Muscle of leg (tissue), 3 donors: ENCODE measurements at regions not wholly inside any gene's neighbourhood (a gene's known extent, or its start where the extent isn't known, plus 50 kb on each side); places are given as distances from the start of the nearest gene placed in this dataset.
"Not testable (repeated sequence)": the region's sequence is repeated elsewhere in the genome, so short reads cannot be mapped to it uniquely, and the experiment has no call there.

Experiments used
- DNase-seq: peaks from one replicate; pipeline ENCODE4 v3.0.0; 2013
- H3K27ac ChIP-seq: one replicate; pipeline ENCODE4 v1.5.1; 2013; ENCODE audit warnings: mild to moderate bottlenecking, low read length, control low read depth
- H3K27me3 ChIP-seq: one replicate; pipeline ENCODE4 v1.6.1; 2013; ENCODE audit warnings: low read length; ENCODE audit not compliant: control insufficient read depth, insufficient read depth
- H3K36me3 ChIP-seq: one replicate; pipeline ENCODE4 v1.6.1; 2013; ENCODE audit warnings: low read length; ENCODE audit not compliant: control insufficient read depth, insufficient read depth
- H3K4me1 ChIP-seq: one replicate; pipeline ENCODE4 v1.6.1; 2013; ENCODE audit warnings: low read length; ENCODE audit not compliant: control insufficient read depth, insufficient read depth
- H3K4me3 ChIP-seq: one replicate; pipeline ENCODE4 v1.5.1; 2013; ENCODE audit warnings: low read length, control low read depth
- H3K9me3 ChIP-seq: replicated peaks from 2 replicates; pipeline ENCODE4 v1.6.1; 2013; ENCODE audit warnings: low read depth, low read length; ENCODE audit not compliant: control insufficient read depth
- WGBS: methylation state at CpG from one replicate; pipeline ENCODE4 v1.1.5; 2013; ENCODE audit warnings: missing lambda C conversion rate; ENCODE audit not compliant: insufficient coverage; 5-methylcytosine and 5-hydroxymethylcytosine counted together

- H3K27ac ChIP-seq: no peak overlapping the region
- peak; percentile 16 for DNase-seq
- 39% methylated on average over 3 of the region's 4 CpGs for WGBS
- no peak overlapping the region for H3K4me3 ChIP-seq
- H3K4me1 ChIP-seq: no peaks in the 10 kb centered on the region
- no peaks in the 10 kb centered on the region for H3K9me3 ChIP-seq
- H3K36me3 ChIP-seq: no peaks in the 10 kb centered on the region
- no peaks in the 10 kb centered on the region for H3K27me3 ChIP-seq
Observed at GRCh38 chr5:28397502-28397941, 1359.1 kb upstream of the CDH9 start.

- no peak overlapping the region for H3K27ac ChIP-seq
- WGBS: no CpG with 5 or more reads among the region's 1 CpG
- H3K4me1 ChIP-seq: no peaks in the 10 kb centered on the region
- no peak overlapping the region for H3K4me3 ChIP-seq
- no peaks in the 10 kb centered on the region for H3K9me3 ChIP-seq
- no peak for DNase-seq
- H3K27me3 ChIP-seq: no peaks in the 10 kb centered on the region
- H3K36me3 ChIP-seq: no peaks in the 10 kb centered on the region
Observed at GRCh38 chr5:28391277-28391676, 1352.9 kb upstream of the CDH9 start.

GRCh38 chr5:28390341-28390740, 1352.0 kb upstream of the CDH9 start:
- Histone ChIP-seq H3K27ac (no peak overlapping the region), H3K36me3 (no peaks in the 10 kb centered on the region), H3K27me3 (no peaks in the 10 kb centered on the region), H3K9me3 (no peaks in the 10 kb centered on the region), H3K4me1 (no peaks in the 10 kb centered on the region), H3K4me3 (no peak overlapping the region)
- no peak for DNase-seq
- no CpG with 5 or more reads among the region's 1 CpG for WGBS

- not testable (repeated sequence) for H3K9me3 ChIP-seq, DNase-seq, H3K27ac ChIP-seq, H3K4me1 ChIP-seq, H3K27me3 ChIP-seq, H3K4me3 ChIP-seq, H3K36me3 ChIP-seq
- WGBS: 100% methylated on average over 1 of the region's 3 CpGs
Observed at GRCh38 chr5:28389727-28390126, 1351.3 kb upstream of the CDH9 start.

- Histone ChIP-seq H3K4me3 (no peak overlapping the region), H3K27me3 (no peaks in the 10 kb centered on the region), H3K9me3 (no peaks in the 10 kb centered on the region), H3K27ac (no peak overlapping the region), H3K36me3 (no peaks in the 10 kb centered on the region), H3K4me1 (no peaks in the 10 kb centered on the region)
- no CpG with 5 or more reads among the region's 2 CpGs for WGBS
- no peak for DNase-seq
Observed at GRCh38 chr5:28388428-28388827, 1350.0 kb upstream of the CDH9 start.

- no CpG with 5 or more reads among the region's 2 CpGs for WGBS
- no peak overlapping the region for H3K4me3 ChIP-seq
- no peaks in the 10 kb centered on the region for H3K36me3 ChIP-seq
- H3K4me1 ChIP-seq: no peaks in the 10 kb centered on the region
- no peak overlapping the region for H3K27ac ChIP-seq
- no peaks in the 10 kb centered on the region for H3K9me3 ChIP-seq
- H3K27me3 ChIP-seq: no peaks in the 10 kb centered on the region
- DNase-seq: no peak
Observed at GRCh38 chr5:28386712-28387111, 1348.3 kb upstream of the CDH9 start.

GRCh38 chr5:28380167-28380566, 1341.8 kb upstream of the CDH9 start:
- no peaks in the 10 kb centered on the region for H3K27me3 ChIP-seq
- no peak overlapping the region for H3K27ac ChIP-seq
- no peaks in the 10 kb centered on the region for H3K4me1 ChIP-seq
- H3K4me3 ChIP-seq: no peak overlapping the region
- WGBS: 100% methylated on average over 1 of the region's 2 CpGs
- peaks cover 3% of the 10 kb centered on the region for H3K9me3 ChIP-seq
- no peaks in the 10 kb centered on the region for H3K36me3 ChIP-seq
- no peak for DNase-seq

GRCh38 chr5:28374492-28374967, 1336.1 kb upstream of the CDH9 start:
- 44% methylated on average over 1 of the region's 3 CpGs for WGBS
- DNase-seq: no peak
- Histone ChIP-seq H3K27ac (no peak overlapping the region), H3K27me3 (no peaks in the 10 kb centered on the region), H3K4me3 (no peak overlapping the region), H3K36me3 (no peaks in the 10 kb centered on the region), H3K4me1 (no peaks in the 10 kb centered on the region), H3K9me3 (peaks cover 5% of the 10 kb centered on the region)

GRCh38 chr5:28370896-28371295, 1332.5 kb upstream of the CDH9 start:
- Histone ChIP-seq H3K9me3 (peaks cover 7% of the 10 kb centered on the region), H3K27ac (no peak overlapping the region), H3K27me3 (no peaks in the 10 kb centered on the region), H3K4me1 (no peaks in the 10 kb centered on the region), H3K4me3 (no peak overlapping the region), H3K36me3 (no peaks in the 10 kb centered on the region)
- DNase-seq: no peak
- WGBS: no CpG with 5 or more reads among the region's 3 CpGs

- H3K4me3 ChIP-seq: no peak overlapping the region
- H3K4me1 ChIP-seq: no peaks in the 10 kb centered on the region
- H3K27me3 ChIP-seq: no peaks in the 10 kb centered on the region
- H3K9me3 ChIP-seq: peaks cover 4% of the 10 kb centered on the region
- no peaks in the 10 kb centered on the region for H3K36me3 ChIP-seq
- WGBS: no CpG with 5 or more reads among the region's 2 CpGs
- no peak for DNase-seq
- no peak overlapping the region for H3K27ac ChIP-seq
Observed at GRCh38 chr5:28369418-28369817, 1331.0 kb upstream of the CDH9 start.

- peak; percentile 16 for DNase-seq
- peaks cover 4% of the 10 kb centered on the region for H3K9me3 ChIP-seq
- no peak overlapping the region for H3K27ac ChIP-seq
- 21% methylated on average over 2 of the region's 2 CpGs for WGBS
- no peaks in the 10 kb centered on the region for H3K4me1 ChIP-seq
- no peaks in the 10 kb centered on the region for H3K27me3 ChIP-seq
- no peak overlapping the region for H3K4me3 ChIP-seq
- no peaks in the 10 kb centered on the region for H3K36me3 ChIP-seq
Observed at GRCh38 chr5:28355831-28356230, 1317.4 kb upstream of the CDH9 start.
